ENCODE measurements at regions not wholly inside any gene's neighbourhood (a gene's known extent, or its start where the extent isn't known, plus 50 kb on each side); places are given as distances from the start of the nearest gene placed in this dataset.

DNA sequence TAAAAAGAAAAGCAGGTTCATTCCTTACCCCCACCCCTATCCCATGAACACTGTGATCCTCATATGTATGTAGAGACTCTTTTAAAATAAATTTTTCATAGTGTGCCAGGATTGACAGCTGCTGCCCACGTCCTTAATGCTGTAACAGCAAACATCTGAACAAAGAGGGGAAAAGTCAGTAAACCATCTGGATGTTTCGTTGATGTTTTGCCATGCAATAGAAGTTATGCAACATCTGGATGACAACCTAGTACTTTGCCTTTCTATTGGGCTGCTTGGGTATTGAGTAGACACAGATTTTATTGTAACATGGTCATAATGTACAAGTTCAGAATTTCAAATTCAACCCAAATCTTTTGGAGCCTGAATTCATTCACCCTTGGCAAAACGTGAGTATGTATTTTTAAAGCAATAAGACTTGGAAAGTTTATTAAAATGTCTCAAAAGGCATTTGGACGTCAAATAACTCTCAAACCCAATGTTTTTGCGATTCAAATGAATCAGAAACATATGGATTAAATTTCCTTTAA, 500.3 kb downstream of the DHX35 start:
- no peak for FAIRE-seq
- no peak for DNase-seq (ENCODE audit: extremely low spot score, insufficient read length, low read depth)

DNA sequence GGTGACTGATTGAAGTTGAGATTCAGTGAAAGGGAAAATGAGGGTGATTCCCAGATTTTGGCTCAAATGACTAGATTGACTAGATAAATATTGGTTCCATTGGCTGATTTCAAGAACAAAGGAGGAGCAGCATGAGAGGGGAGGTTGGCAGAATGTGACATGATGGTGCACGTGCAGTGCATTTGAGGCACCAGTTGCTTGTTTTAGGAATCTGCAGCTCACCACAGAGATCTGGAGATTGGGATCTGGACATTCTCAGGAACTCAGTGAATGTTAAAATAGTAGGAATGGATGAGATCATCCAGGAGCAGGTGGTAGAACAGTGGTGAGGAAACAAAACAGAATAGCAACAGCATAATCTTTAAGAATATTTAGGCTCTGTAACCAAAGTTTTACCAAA, 496.3 kb downstream of the DHX35 start:
- FAIRE-seq, result no peak
- DNase-seq (ENCODE audit: extremely low spot score, insufficient read length, low read depth), result no peak

DNA sequence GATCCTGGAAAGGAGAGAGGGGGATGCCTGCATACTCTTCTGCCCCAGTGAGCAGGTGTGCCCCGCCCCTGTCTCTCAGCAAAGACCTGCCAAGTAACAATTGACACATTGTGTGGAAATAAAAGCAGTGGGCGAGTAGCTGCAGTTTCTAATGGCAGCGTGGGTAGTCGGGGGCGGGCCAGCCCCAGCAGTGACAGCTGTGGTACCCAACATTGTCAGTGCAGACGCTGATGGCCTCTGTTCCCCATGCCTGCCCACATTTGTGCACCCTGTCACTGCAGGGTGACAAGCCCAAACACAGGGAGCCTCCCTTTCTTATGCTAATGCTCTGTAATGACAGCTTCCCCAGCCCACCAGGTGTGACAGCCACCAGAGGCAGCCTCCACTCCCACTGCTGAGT, 491.7 kb downstream of the DHX35 start:
- DNase-seq (ENCODE audit: extremely low spot score, insufficient read length, low read depth) (no peak), FAIRE-seq (no peak)

DNA sequence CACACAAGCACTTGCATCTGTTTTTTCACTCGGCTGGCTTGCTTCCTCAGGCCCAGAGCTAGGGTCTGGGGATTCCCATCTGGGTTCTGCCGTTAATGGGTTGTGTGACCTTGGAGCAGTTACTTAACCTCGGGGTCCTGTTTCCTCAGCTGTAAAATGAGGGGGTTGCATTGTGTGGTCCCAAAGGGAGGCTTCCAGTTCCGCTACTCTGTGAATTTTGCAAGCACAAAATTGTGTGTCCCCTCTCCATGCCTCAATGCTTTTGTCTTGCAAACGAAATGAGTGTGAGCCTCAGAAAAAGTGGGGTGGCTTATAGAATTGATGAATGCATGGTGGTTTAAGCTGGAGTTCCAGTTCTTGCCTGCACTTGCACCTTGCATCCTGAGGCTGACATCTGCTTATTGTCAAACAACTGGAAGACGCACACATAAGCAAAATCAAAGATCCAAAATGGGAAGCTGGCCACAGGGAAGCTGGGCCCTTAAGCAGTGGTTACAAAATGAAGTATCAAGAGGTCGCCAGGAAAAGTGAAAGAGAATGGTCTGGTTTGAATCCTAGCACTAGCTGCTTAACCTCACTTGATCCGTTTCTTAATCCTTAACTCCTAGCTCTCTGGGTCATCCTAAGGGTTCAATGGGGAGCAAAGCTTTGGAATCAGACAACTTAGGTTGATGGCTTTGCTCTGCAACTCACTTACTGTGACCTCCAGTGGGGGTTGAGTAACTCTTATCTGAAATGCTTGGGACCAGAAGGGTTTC, 490.6 kb downstream of the DHX35 start:
- DNase-seq (ENCODE audit: extremely low spot score, insufficient read length, low read depth) (no peak), FAIRE-seq (no peak)

DNA sequence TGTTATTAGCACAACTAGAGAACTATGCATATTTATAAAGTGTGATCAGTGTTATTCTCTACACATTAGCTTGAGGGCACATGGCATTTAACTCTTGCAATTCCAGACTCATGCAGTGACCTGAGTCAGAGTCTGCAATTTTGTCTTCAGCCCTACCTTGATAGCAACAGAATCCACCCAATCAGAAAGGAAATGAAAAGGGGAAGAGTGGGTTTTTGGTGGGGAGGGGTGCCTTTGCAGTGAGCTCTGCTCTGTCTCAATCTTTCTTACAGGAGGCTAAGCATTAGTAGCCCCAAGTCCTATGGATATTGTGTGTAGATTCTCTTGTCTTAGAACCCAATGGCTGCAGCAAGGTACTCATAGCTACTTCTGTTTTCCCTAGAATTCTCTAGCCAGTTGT, 489.2 kb downstream of the DHX35 start:
- no peak for FAIRE-seq
- DNase-seq (ENCODE audit: extremely low spot score, insufficient read length, low read depth), result no peak

DNA sequence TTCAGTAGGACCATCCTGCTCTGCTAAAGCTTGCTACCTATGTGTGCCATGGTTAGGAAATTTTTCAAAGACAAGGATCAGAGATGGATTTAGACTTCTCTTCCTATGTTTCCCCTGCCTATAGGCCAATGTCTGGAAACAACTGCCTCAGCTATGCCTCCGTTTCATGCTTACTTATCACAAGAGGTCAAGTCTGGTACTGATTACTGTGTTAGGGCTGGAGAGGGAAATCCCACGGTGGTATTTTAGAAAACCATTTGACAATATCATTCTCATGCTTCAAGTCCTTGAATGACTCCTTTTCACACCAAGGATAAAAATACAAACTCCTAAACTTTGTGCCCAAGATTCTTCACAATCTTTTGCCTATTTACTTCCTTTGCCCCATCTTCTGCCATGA, 484.3 kb downstream of the DHX35 start:
- FAIRE-seq (no peak), DNase-seq (ENCODE audit: extremely low spot score, insufficient read length, low read depth) (no peak)

DNA sequence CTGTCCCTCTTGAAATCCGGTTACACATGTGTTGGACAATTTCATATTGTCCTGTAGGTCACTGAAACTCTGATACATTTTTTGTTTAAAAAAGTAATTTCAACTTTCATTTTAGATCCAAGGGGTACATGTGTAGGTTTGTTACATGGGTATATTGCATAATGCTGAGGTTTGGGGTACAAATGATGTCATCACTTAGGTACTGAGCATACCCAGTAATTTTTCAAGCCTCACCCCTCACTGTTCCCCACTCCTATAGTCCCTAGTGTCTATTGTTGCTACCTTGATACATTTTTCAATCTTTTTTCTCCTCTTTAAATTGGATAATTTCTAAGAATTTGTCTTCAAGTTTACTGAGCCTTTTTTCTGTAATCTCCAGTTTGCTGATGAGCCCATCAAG, 483.0 kb downstream of the DHX35 start:
- FAIRE-seq (no peak), DNase-seq (ENCODE audit: extremely low spot score, insufficient read length, low read depth) (no peak)

DNA sequence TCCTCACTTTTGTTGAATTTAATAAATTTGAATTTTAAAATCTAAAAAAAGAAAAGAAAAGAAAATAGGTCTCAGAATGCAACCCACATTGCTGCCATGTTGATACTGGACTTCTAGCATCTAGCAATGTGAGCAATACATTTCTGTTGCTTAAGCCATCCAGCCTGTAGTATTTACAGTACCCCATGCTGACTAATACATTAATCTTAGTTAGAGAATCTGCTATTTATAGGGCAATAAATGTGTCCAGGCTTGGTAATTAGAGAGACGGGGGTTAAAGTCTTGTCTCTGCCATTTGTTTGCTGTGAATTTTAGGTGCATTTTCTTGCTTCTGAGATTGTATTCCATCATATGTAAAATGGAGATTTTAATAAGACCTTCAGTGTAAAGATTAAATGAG, 471.3 kb downstream of the DHX35 start:
- FAIRE-seq, result no peak
- DNase-seq (ENCODE audit: extremely low spot score, insufficient read length, low read depth), result no peak

DNA sequence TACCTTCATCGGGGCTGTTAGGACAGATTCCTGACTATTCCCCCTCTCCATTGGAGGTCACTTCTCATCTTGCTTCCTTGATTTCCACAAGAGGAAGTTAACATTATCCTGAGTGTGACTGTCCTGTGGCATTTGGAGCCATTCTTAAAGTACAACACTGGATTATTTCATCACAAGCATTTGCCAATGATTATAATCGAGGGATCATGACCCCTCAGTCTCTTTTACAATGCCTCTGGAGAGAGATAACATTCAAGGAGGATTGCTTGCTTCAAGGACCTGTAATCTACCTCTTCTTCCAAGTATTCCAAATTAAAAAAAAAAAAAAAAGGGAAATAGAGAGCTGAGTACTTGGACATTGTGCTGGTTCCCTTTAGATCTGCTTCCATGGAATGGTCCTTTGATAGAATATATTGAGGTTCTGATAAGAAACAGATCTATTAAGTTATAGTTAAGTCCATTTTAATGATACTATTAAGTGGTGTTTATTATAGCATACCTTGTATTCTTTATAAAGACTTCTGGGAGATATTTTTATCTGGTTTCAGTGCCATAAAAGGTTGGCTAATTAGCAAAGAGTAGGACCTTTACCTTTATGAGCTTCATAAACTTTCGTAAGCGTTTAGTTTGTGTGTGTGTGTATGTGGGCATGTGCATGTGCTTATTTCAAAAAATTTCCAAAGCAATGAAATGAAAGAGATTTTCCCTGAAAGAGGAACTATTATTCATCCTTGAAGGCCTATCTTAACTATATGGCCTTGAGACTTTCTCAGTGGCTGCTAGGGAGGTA, 469.1 kb downstream of the DHX35 start:
- FAIRE-seq (no peak), DNase-seq (ENCODE audit: extremely low spot score, insufficient read length, low read depth) (no peak)

DNA sequence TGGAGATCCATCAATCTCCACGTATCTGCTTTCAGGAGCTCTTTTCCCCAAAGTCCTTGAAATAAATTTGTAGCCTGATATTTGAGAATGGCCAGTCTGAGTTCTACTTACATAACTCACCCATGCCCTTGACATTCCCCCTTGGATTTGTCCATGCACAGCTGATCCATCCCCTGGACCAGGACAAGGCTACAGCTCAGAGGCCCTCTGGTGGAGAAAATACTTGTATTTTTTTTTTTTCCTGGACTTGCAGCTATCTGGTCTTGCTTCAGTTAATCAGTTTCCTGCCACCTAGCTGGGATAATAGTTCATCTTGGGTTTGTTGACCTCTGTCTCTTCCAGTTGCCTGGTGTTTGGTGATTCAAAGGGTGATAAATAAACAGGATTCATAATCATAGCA, 467.6 kb downstream of the DHX35 start:
- no peak for DNase-seq (ENCODE audit: extremely low spot score, insufficient read length, low read depth)
- no peak for FAIRE-seq

DNA sequence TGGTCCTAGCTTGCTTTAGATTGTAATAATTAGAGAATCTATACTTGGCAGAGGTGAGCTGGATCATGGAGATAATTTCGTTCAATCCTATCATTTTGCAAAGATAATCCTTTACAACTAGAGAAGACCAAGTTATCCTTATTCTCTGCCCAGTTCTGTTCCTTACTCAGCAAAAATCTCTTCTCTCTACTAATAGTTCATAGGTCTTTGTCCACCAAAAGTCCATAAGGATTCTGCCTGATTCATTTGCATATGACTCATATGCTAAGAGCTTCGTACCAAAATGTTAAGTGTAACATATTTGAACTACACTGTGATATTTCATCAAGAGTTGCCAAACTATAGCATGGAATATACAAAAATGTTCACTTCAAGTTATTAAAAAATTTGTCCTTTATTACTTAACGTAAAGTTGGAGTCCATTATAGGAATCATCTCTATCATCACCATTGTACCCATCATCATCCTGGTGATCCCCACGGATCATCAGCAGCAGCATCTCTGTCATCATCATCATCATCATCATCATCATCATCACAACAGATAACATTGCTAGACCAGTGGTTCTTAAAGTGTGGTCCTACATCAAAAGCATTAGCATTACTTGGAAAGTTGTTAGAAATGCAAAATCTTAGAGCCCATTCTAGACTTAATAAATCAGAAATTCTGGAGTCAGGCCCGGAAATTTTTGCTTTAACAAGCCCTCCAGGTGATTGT, 463.0 kb downstream of the DHX35 start:
- DNase-seq (ENCODE audit: extremely low spot score, insufficient read length, low read depth), result no peak
- FAIRE-seq, result no peak

DNA sequence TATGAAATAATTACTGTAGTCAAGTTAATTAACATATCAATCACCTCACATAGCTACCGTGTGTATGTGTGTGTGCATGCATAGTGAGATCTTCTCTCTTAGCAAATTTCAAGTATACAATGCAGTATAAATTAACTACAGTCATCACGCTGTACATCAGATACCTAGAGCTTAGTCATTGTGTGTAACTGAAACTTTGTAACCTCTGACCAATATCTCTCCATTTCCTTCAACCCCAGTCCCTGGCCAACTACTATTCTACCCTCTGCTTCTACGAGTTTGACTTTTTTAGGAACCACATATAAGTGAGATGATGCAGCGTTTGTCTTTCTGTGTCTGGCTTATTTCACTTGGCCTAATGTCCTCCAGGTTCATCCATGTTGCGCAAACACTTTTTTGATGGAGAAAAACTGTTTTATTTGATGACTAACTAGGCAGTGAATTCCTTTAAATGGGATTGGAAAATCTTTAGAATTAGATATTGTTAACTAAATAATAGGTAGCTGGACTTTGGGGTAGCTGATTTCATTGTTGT, 459.5 kb downstream of the DHX35 start:
- FAIRE-seq (no peak), DNase-seq (ENCODE audit: extremely low spot score, insufficient read length, low read depth) (no peak)

DNA sequence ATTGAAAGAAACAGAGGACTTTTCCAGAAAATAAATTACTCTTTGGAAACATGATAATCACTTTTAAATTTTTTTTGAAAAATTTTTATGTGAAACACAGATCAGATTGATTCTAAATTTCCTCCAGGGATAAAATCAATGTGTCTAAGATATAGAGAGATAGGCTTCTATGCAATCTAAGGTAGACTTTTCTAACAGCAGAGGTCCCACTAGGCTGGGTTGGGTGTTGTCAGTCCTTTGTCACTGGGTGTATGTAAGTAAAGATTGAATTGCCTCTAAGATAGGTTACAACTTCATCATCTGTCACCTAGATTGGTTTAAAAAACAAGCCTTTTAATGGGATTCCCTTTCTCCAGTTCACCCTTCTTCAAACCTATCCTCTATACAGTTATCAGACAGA, 449.9 kb downstream of the DHX35 start:
- no peak for DNase-seq (ENCODE audit: extremely low spot score, insufficient read length, low read depth)
- FAIRE-seq, result no peak

DNA sequence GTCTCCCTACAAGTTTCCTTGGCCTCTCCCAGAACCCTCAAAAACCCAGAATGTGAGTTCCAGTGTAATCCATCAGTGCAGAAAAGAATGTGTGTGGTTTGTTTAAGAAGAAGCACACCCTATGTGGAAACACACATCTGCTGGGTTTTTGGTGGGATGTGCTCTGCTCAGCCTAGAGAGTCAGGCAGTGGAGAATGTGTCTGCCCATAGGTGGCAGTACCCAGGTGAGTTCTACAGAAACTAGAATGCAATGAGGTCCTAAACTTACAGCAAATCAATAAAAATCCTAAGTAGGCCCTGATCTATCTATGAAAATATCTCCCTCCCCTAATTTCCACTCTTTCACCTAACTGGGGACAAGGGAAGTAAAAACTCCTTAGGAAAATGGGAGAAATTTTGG, 437.3 kb downstream of the DHX35 start:
- no peak for DNase-seq (ENCODE audit: extremely low spot score, insufficient read length, low read depth)
- FAIRE-seq, result no peak

DNA sequence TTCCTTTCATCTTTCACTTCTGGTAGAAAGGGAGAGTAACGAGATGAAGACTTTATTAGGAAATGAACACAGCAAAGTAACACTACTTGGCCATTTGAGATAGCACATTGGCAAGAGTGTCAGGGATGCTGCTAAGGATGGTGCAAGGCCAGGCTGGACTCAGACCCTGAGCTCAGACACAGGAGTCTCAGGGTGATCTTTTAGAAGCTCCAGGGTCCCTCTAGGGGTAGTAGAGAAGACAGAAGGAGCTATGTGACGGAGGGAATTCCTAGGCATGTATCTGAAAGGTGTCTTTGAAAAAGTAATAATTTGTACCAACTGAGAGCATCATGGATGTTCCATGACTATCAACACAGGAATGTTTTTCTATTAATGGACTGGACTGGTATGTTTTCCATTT, 436.5 kb downstream of the DHX35 start:
- DNase-seq (ENCODE audit: extremely low spot score, insufficient read length, low read depth) (no peak), FAIRE-seq (no peak)

DNA sequence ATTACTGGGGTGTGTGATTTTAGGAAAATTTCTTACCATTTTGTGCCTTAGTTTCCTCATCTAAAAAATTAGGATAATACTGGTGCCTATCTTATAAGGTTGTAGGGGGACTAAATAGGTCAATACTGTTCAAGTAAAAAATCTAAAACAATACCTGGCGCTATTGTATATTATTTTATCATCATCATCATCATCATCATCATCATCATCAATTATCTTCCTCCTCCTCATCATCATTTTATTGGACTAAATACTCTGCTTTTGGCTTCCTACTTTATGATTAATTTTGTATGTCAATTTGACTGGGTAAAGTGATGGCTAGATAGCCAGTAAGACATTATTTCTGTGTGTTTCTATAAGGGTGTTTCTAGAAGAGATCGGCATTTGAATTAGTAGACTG, 435.5 kb downstream of the DHX35 start:
- FAIRE-seq (no peak), DNase-seq (ENCODE audit: extremely low spot score, insufficient read length, low read depth) (no peak)

DNA sequence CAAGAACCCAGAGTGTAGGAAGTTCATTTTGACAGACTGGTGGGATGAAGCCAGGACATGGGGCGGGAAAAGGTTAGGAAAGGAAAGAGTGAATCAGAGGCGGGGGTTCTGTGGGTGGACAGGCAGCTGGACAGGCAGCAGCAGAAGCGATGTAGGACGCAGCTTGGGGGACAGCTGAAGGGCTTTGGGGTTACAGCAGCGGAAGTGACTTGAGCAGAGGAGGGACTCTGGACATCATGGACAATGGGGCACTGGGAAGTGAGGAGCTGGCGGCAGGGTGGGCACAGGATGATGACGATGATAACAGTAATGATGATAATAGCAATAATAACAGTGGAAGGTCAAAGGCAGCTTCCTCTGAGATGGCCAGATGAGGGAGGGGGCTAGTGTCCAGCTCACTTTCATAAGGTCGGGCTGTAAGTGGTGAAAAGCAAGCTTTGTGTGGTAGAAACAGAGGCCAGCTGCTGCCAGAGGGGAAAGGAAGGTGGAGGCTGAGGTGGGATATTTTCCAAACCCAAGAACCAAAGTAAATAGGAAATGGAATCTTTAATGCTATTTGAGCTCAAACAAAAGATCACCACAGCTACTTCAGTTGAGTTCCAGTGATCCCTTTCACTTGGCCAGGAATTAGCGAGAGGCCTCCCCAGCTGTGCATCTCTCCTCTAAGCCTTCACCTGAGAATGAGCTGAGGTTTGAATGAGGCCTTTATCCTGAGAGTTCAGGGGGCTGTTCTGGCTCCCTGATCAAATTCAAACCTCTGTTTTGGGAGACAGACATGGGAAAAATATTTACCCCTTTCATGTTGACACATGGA, 433.5 kb downstream of the DHX35 start:
- DNase-seq (ENCODE audit: extremely low spot score, insufficient read length, low read depth), result no peak
- FAIRE-seq, result no peak

DNA sequence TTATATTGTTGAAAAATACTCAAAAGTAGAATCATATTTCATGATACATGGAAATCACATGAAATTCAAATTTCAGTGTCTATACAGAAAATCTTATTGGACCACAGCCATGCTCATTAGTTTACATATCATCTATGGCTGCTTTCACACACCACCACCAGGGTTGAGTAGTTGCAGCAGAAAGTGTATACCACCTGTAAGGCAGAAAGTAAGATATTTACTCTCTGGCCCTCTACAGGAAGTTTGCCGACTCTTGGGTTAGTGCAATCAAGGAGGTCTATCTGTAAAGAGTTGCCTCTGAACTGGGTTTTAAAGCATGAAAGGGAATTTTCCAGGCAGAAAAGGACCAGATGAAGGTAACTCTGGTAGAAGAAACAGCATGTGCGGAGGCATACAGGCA, 432.3 kb downstream of the DHX35 start:
- no peak for FAIRE-seq
- DNase-seq (ENCODE audit: extremely low spot score, insufficient read length, low read depth), result no peak

DNA sequence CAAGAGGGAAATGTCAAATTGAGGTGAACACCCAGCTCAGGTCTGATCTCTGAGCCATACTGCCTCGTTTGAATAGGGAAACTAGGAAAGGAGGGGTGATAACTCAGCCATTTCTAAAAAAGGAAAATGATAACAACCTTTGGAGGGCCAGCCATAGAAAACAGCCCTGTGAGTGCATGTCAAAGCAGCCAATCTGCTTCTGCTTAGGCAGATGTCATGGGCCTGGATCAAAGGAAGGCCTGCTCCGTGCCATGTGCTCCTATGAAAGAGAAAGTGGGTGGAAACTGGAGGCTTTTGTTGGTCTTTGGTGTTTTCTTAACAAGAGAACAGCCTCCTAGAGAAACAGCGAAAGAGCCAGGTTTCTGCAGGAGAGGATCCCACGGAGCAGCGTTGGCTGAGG, 428.0 kb downstream of the DHX35 start:
- DNase-seq (ENCODE audit: extremely low spot score, insufficient read length, low read depth) (no peak), FAIRE-seq (no peak)

DNA sequence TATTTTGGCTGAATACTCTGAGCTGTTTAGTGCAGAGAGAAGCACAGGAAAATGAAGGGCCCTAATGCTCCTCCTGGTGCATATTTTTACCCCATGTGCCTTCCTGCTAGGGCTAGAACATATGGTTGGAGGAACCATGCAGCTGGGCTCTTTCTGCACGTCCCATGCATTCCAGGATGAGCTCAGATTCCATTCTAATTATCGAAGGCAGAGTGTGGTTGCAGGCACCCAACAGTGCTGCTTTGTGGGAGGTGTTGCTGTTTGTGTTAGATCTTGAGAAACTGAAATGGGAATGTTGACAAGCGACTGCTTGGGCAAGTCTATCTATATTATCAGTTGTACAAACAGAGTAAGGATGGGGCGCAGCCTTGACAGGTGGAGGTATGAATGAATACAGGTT, 419.5 kb downstream of the DHX35 start:
- no peak for DNase-seq (ENCODE audit: extremely low spot score, insufficient read length, low read depth)

More for the DNA sequence above, 419.5 kb downstream of the DHX35 start:
- FAIRE-seq, result no peak

Data from GM18507 (cell line).